Fibroblast of the conjunctiva (primary cell): ENCODE measurements at regions not wholly inside any gene's neighbourhood (a gene's known extent, or its start where the extent isn't known, plus 50 kb on each side); places are given as distances from the start of the nearest gene placed in this dataset.

Experiments used
- DNase-seq: peaks from one replicate; pipeline ENCODE4 v3.0.0-alpha.2; 2010; ENCODE audit warnings: low read depth

GRCh38 chr11:45436966-45437365 lies 150.8 kb upstream of the SYT13 start:
- DNase-seq = no peak

GRCh38 chr11:45436118-45436517 lies 150.0 kb upstream of the SYT13 start:
- DNase-seq = no peak

- DNase-seq = no peak
These were observed 149.6 kb upstream of the SYT13 start for GRCh38 chr11:45435706-45436105.

- no peak for DNase-seq
These were observed 146.8 kb upstream of the SYT13 start for GRCh38 chr11:45432910-45433309.

- DNase-seq = no peak
These were observed 146.0 kb upstream of the SYT13 start for GRCh38 chr11:45432100-45432499.

- no peak for DNase-seq
These were observed 145.2 kb upstream of the SYT13 start for GRCh38 chr11:45431046-45432018.

- no peak for DNase-seq
These were observed 144.2 kb upstream of the SYT13 start for GRCh38 chr11:45430361-45430760.

GRCh38 chr11:45429719-45430118 lies 143.6 kb upstream of the SYT13 start:
- DNase-seq = no peak

- DNase-seq = no peak
These were observed 142.5 kb upstream of the SYT13 start for GRCh38 chr11:45428541-45429230.

- DNase-seq = no peak
These were observed 142.0 kb upstream of the SYT13 start for GRCh38 chr11:45428116-45428515.

GRCh38 chr11:45424411-45425180 lies 138.5 kb upstream of the SYT13 start:
- no peak for DNase-seq

GRCh38 chr11:45423475-45424120 lies 137.5 kb upstream of the SYT13 start:
- no peak for DNase-seq

GRCh38 chr11:45423036-45423435 lies 136.9 kb upstream of the SYT13 start:
- DNase-seq = no peak

- DNase-seq = no peak
These were observed 127.9 kb upstream of the SYT13 start for GRCh38 chr11:45414088-45414487.

GRCh38 chr11:45413156-45413858 lies 127.2 kb upstream of the SYT13 start:
- no peak for DNase-seq

GRCh38 chr11:45412521-45412920 lies 126.4 kb upstream of the SYT13 start:
- no peak for DNase-seq

GRCh38 chr11:45412051-45412471 lies 125.9 kb upstream of the SYT13 start:
- no peak for DNase-seq

GRCh38 chr11:45411228-45411946 lies 125.2 kb upstream of the SYT13 start:
- no peak for DNase-seq

GRCh38 chr11:45410391-45411227 lies 124.5 kb upstream of the SYT13 start:
- DNase-seq = no peak

- DNase-seq = no peak
These were observed 123.4 kb upstream of the SYT13 start for GRCh38 chr11:45409587-45409986.
